CD4-positive, alpha-beta memory T cell (primary cell): ENCODE measurements at regions not wholly inside any gene's neighbourhood (a gene's known extent, or its start where the extent isn't known, plus 50 kb on each side); places are given as distances from the start of the nearest gene placed in this dataset.
A peak's percentile ranks its signal among the peaks of the same experiment; 100 is the strongest.

ENCODE experiments used
- CTCF ChIA-PET: fragments of 350-600 bp; sonication (Branson Sonifier 250); formaldehyde crosslinking; loops from one replicate; lab custom pipeline; 2021; ENCODE audit warnings: inconsistent platforms; ENCODE audit not compliant: partially characterized antibody; lab: Charles Lee
- POLR2A ChIA-PET: fragments of 350-600 bp; sonication (Branson Sonifier 250); formaldehyde crosslinking; loops from one replicate; lab custom pipeline; 2021; ENCODE audit not compliant: partially characterized antibody; lab: Charles Lee
- DNase-seq, 5 donors: peaks; one replicate each; pipeline versions ENCODE4 v3.0.0 to v3.0.0-alpha.2; 2020 to 2022; ENCODE audit warnings: mixed read lengths in 1 of 5
- H3K27ac ChIP-seq: one replicate; pipeline ENCODE4 v1.7.0; 2013; ENCODE audit warnings: low read depth, low read length
- H3K27me3 ChIP-seq: 2 replicates; pipeline ENCODE4 v1.7.0; 2013; ENCODE audit warnings: mild to moderate bottlenecking, low read length, moderate library complexity; ENCODE audit not compliant: insufficient read depth
- H3K36me3 ChIP-seq: 2 replicates; pipeline ENCODE4 v1.7.0; 2013; ENCODE audit warnings: mild to moderate bottlenecking, low read length, moderate library complexity; ENCODE audit not compliant: insufficient read depth
- H3K4me1 ChIP-seq: 2 replicates; pipeline ENCODE4 v1.7.0; 2013; ENCODE audit warnings: mild to moderate bottlenecking, low read length, moderate library complexity; ENCODE audit not compliant: insufficient read depth
- H3K4me3 ChIP-seq, 2 donors: one replicate each; pipeline ENCODE4 v1.7.0; 2013; ENCODE audit warnings: low read length in 2 of 2, mild to moderate bottlenecking in 1 of 2
- H3K9me3 ChIP-seq, 2 donors: one replicate each; pipeline ENCODE4 v1.7.0; 2013; ENCODE audit warnings: low read length in 2 of 2, control low read depth in 1 of 2; ENCODE audit not compliant: control insufficient read depth in 1 of 2
- H3K27ac Mint-ChIP-seq, 7 donors: one replicate each; pipeline ENCODE4 v1.8.0; 2020 to 2021; ENCODE audit warnings: mixed read lengths in 7 of 7, mild to moderate bottlenecking in 6 of 7, inconsistent platforms in 3 of 7, moderate library complexity in 3 of 7
- H3K27me3 Mint-ChIP-seq, 2 donors: one replicate each; pipeline ENCODE4 v1.8.0; 2020 to 2021; ENCODE audit warnings: mixed read lengths in 2 of 2
- H3K36me3 Mint-ChIP-seq, 2 donors: one replicate each; pipeline ENCODE4 v1.8.0; 2020 to 2021; ENCODE audit warnings: mixed read lengths in 2 of 2, inconsistent platforms in 1 of 2, mild to moderate bottlenecking in 1 of 2
- H3K4me1 Mint-ChIP-seq, 4 donors: one replicate each; pipeline ENCODE4 v1.8.0; 2020 to 2021; ENCODE audit warnings: mixed read lengths in 4 of 4, mild to moderate bottlenecking in 1 of 4
- H3K4me3 Mint-ChIP-seq, 8 donors: one replicate each; pipeline ENCODE4 v1.8.0; 2020 to 2021; ENCODE audit warnings: mixed read lengths in 8 of 8, mild to moderate bottlenecking in 7 of 8, moderate library complexity in 6 of 8, inconsistent platforms in 3 of 8
- H3K9me3 Mint-ChIP-seq, 8 donors: one replicate each; pipeline ENCODE4 v1.8.0; 2020 to 2021; ENCODE audit warnings: mixed read lengths in 8 of 8, mild to moderate bottlenecking in 5 of 8, inconsistent platforms in 3 of 8, moderate library complexity in 1 of 8
- intact Hi-C: fragments of 100-400 bp; cut with micrococcal nuclease; formaldehyde crosslinking; loops from one replicate; pipeline ENCODE4 v1.15.1; 2023

- no peak overlapping the region for H3K4me3 ChIP-seq
- no peaks in the 10 kb centered on the region for H3K4me1 ChIP-seq
- H3K27ac Mint-ChIP-seq = peak overlapping the region in 1 of 7 donors; percentile 2
- ChIA-PET CTCF (interaction anchor here (0.5 to 1.7 kb wide), 2 partner anchors 13 to 306 kb away, joined by 3 to 4 read pairs; no protein-coding TSS in a partner anchor), POLR2A (no interaction called here)
- H3K27ac ChIP-seq = no peak overlapping the region
- DNase-seq = no peak
- H3K4me1 Mint-ChIP-seq = peaks cover 0 to 6% (median 3%) of the 10 kb centered on the region in 4 donors
- no peaks in the 10 kb centered on the region for H3K9me3 ChIP-seq
- no peak overlapping the region for H3K4me3 Mint-ChIP-seq
- H3K27me3 Mint-ChIP-seq = peaks cover 0 to 2% of the 10 kb centered on the region in 2 donors
- no peaks in the 10 kb centered on the region for H3K36me3 Mint-ChIP-seq
- H3K9me3 Mint-ChIP-seq = peaks cover 0 to 2% (median 1%) of the 10 kb centered on the region in 8 donors
- H3K36me3 ChIP-seq = no peaks in the 10 kb centered on the region
- H3K27me3 ChIP-seq = no peaks in the 10 kb centered on the region
- intact Hi-C loops = no loop called here
Measured at GRCh38 chr1:110816945-110817344, 56.0 kb upstream of the CD53 start.

- no peak for DNase-seq
- Mint-ChIP-seq H3K27me3 (peaks cover 0 to 2% of the 10 kb centered on the region in 2 donors), H3K4me1 (peaks cover 6 to 16% (median 10%) of the 10 kb centered on the region in 4 donors), H3K9me3 (peaks cover 0 to 4% (median 2%) of the 10 kb centered on the region in 8 donors), H3K4me3 (peak overlapping the region in 5 of 8 donors; percentile 0 to 46 (median 19)), H3K36me3 (no peaks in the 10 kb centered on the region), H3K27ac (peak overlapping the region in 1 of 7 donors; percentile 43)
- Histone ChIP-seq H3K9me3 (no peaks in the 10 kb centered on the region), H3K27ac (no peak overlapping the region), H3K4me1 (peaks cover 8% of the 10 kb centered on the region), H3K4me3 (no peak overlapping the region), H3K27me3 (no peaks in the 10 kb centered on the region), H3K36me3 (no peaks in the 10 kb centered on the region)
- intact Hi-C loops = no loop called here
- ChIA-PET POLR2A (interaction anchor here (3.0 kb wide), 1 partner anchor 24 kb away, joined by 13 read pairs; no protein-coding TSS in a partner anchor), CTCF (interaction anchor here (4.5 kb wide), 1 partner anchor 18 kb away, joined by 19 read pairs; no protein-coding TSS in a partner anchor)
Measured at GRCh38 chr1:110811529-110811928, 61.4 kb upstream of the CD53 start.

DNA sequence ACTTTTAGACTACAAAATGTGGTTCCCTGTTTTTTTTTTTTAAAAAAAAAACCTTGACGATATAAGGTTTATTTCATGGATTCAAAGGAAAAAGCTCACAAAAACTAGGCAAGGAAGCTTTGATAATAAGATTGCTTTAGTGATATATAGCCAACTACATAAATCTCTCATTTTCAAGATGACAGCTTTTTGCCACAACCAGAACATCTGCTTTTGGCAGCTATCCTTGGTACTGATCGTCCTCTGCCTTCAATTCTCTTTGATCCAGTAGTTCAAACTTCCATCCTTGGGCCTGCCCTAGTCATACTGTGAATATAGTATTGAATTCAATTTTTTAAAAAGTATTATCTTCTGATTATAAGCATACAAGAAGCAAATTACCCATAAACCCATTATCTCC lies 72.9 kb upstream of the CD53 start:
- ChIA-PET CTCF (interaction anchor here (0.6 to 4.0 kb wide), 5 partner anchors 16 to 193 kb away, joined by 3 to 13 read pairs (median 5); no protein-coding TSS in a partner anchor), POLR2A (interaction anchor here (2.4 kb wide), 1 partner anchor 12 kb away, joined by 9 read pairs; no protein-coding TSS in a partner anchor)
- intact Hi-C loops = no loop called here
- peaks cover 2 to 10% of the 10 kb centered on the region in 2 donors for H3K36me3 Mint-ChIP-seq
- DNase-seq = no peak
- H3K9me3 Mint-ChIP-seq = peaks cover 0 to 34% (median 13%) of the 10 kb centered on the region in 8 donors
- Histone ChIP-seq H3K27me3 (no peaks in the 10 kb centered on the region), H3K9me3 (no peaks in the 10 kb centered on the region), H3K4me1 (no peaks in the 10 kb centered on the region), H3K27ac (no peak overlapping the region), H3K4me3 (no peak overlapping the region), H3K36me3 (no peaks in the 10 kb centered on the region)
- peaks cover 0 to 4% of the 10 kb centered on the region in 2 donors for H3K27me3 Mint-ChIP-seq
- peaks cover 0 to 2% (median under 1%) of the 10 kb centered on the region in 4 donors for H3K4me1 Mint-ChIP-seq
- H3K4me3 Mint-ChIP-seq = no peak overlapping the region
- H3K27ac Mint-ChIP-seq = no peak overlapping the region

- Mint-ChIP-seq H3K4me1 (peaks cover 0 to 2% (median under 1%) of the 10 kb centered on the region in 4 donors), H3K27ac (no peak overlapping the region), H3K36me3 (peaks cover 2 to 10% of the 10 kb centered on the region in 2 donors), H3K4me3 (no peak overlapping the region), H3K27me3 (peaks cover 0 to 4% of the 10 kb centered on the region in 2 donors), H3K9me3 (peaks cover 0 to 27% (median 13%) of the 10 kb centered on the region in 8 donors)
- POLR2A ChIA-PET = interaction anchor here (2.4 kb wide), 1 partner anchor 11 kb away, joined by 9 read pairs; no protein-coding TSS in a partner anchor
- Histone ChIP-seq H3K4me1 (no peaks in the 10 kb centered on the region), H3K4me3 (no peak overlapping the region), H3K27me3 (no peaks in the 10 kb centered on the region), H3K9me3 (no peaks in the 10 kb centered on the region), H3K27ac (no peak overlapping the region), H3K36me3 (no peaks in the 10 kb centered on the region)
- CTCF ChIA-PET = interaction anchor here (1.0 to 4.0 kb wide), 5 partner anchors 14 to 30 kb away, joined by 3 to 13 read pairs (median 5); no protein-coding TSS in a partner anchor
- no peak for DNase-seq
- intact Hi-C loops = no loop called here
Measured at GRCh38 chr1:110798691-110799256, 74.2 kb upstream of the CD53 start.

DNA sequence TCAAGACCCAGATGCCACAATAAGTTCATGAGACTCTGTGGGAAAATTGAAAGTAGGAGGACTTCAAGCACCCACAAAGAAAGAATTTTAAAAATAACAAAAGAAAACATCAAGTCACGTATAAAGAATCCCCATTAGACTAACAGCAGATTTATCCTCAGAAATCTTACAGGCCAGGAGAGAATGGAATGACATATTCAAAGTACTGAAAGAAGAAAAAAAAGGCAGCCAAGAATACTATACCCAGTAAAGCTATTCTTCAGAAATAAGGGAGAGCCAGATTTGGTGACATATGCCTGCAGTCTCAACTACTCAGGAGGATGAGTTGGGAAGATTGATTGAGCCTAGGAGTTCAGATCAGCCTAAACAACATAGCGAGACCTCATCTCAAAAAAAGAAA lies 84.3 kb upstream of the CD53 start:
- H3K9me3 ChIP-seq = no peaks in the 10 kb centered on the region
- CTCF ChIA-PET = interaction anchor here (1.2 to 9.7 kb wide), 8 partner anchors 14 to 242 kb away, joined by 3 to 145 read pairs (median 8); no protein-coding TSS in a partner anchor
- peaks cover 54% of the 10 kb centered on the region for H3K4me1 ChIP-seq
- H3K36me3 ChIP-seq = no peaks in the 10 kb centered on the region
- H3K4me1 Mint-ChIP-seq = peaks cover 46 to 58% (median 54%) of the 10 kb centered on the region in 4 donors
- peak overlapping the region in 5 of 8 donors; percentile 20 to 81 (median 39) for H3K4me3 Mint-ChIP-seq
- intact Hi-C loops = no loop called here
- peak overlapping the region; percentile 11 to 95 (median 81) for H3K27ac Mint-ChIP-seq
- no peak for DNase-seq
- H3K27me3 Mint-ChIP-seq = peaks cover 0 to 1% of the 10 kb centered on the region in 2 donors
- H3K9me3 Mint-ChIP-seq = peaks cover 2 to 41% (median 20%) of the 10 kb centered on the region in 8 donors
- peaks cover 3 to 19% of the 10 kb centered on the region in 2 donors for H3K36me3 Mint-ChIP-seq
- H3K27ac ChIP-seq = no peak overlapping the region
- H3K4me3 ChIP-seq = no peak overlapping the region
- POLR2A ChIA-PET = interaction anchor here (1.0 to 4.9 kb wide), 10 partner anchors 11 to 176 kb away, joined by 3 to 69 read pairs (median 12); partner anchors contain the start of genes CD53 and LRIF1
- H3K27me3 ChIP-seq = no peaks in the 10 kb centered on the region

DNA sequence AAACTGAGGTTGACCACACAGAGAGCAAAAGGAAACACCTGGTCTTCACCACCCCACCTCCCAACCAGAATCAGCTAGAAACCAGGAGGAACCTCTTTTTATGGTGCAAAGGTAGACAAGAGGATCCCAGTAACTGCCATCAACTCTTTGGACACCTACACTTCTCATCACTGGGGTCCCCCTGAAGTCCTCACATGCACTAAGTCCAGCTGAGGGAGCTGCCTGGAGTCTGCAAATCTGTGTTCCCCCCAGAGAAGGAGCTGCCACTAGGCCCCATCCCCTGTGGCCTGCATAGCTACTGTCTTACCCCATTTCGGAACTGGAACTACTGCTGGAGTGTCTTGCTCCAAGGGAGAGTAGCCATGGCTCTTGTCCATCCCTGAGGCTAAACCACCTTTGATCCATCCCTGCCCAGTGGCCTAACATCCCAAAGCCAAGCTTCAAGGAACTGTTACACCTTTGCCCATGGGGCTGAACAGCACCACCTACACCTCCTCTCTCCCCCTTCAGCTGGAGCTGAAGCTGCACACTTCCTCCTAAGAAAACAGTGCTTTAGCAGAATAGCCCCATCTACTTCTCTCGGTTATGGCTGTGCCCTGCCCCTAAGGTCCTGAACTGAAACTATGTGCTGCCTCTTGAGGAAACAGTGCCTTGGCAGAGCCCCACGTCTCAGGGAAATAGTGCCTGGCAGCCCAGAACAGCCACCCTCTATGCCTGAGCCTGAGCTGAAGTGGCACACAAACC lies 85.4 kb upstream of the CD53 start:
- Mint-ChIP-seq H3K27me3 (peaks cover 0 to 1% of the 10 kb centered on the region in 2 donors), H3K4me3 (peak overlapping the region; percentile 78 to 88 (median 82)), H3K9me3 (peaks cover 0 to 36% (median 20%) of the 10 kb centered on the region in 8 donors), H3K4me1 (peaks cover 55 to 70% (median 64%) of the 10 kb centered on the region in 4 donors), H3K27ac (peak overlapping the region; percentile 76 to 95 (median 92)), H3K36me3 (peaks cover 3 to 19% of the 10 kb centered on the region in 2 donors)
- Histone ChIP-seq H3K27ac (peak overlapping the region; percentile 34), H3K27me3 (no peaks in the 10 kb centered on the region), H3K9me3 (no peaks in the 10 kb centered on the region), H3K4me1 (peaks cover 65% of the 10 kb centered on the region), H3K36me3 (no peaks in the 10 kb centered on the region), H3K4me3 (peak overlapping the region in 1 of 2 donors; percentile 19)
- intact Hi-C loops = loop anchor here (1.0 to 2.0 kb wide), 4 partner anchors 43 to 205 kb away; no protein-coding TSS in a partner anchor
- peak; percentile 64 to 82 (median 75) for DNase-seq
- POLR2A ChIA-PET = interaction anchor here (0.6 to 4.9 kb wide), 34 partner anchors 8 to 968 kb away, joined by 3 to 69 read pairs (median 4); partner anchors contain the start of genes CD53, KCNA2, KCNA3 and LRIF1
- CTCF ChIA-PET = interaction anchor here (0.6 to 10.1 kb wide), 33 partner anchors 8 to 1603 kb away, joined by 3 to 145 read pairs (median 4); partner anchors contain the start of genes CD53 and KCNA3
